22Rv1 (cell line): ENCODE measurements at regions not wholly inside any gene's neighbourhood (a gene's known extent, or its start where the extent isn't known, plus 50 kb on each side); places are given as distances from the start of the nearest gene placed in this dataset.

ENCODE experiments used
- CTCF ChIP-seq: fragments of 450-650 bp; IDR thresholded peaks from 2 replicates; pipeline ENCODE4 v1.5.1; 2017; ENCODE audit warnings: mild to moderate bottlenecking
- ZFX ChIP-seq: fragments of 450-650 bp; IDR thresholded peaks from 2 replicates; pipeline ENCODE4 v1.6.1; 2017; ENCODE audit warnings: antibody characterized with exemption, borderline replicate concordance

GRCh38 chr9:26247861-26248260 lies 569.6 kb upstream of the TUSC1 start:
- TF ChIP-seq CTCF (no peak), ZFX (no peak)
